DLD1 (cell line): ENCODE measurements at regions not wholly inside any gene's neighbourhood (a gene's known extent, or its start where the extent isn't known, plus 50 kb on each side); places are given as distances from the start of the nearest gene placed in this dataset.

Source experiments
- in situ Hi-C: cut with HindIII; loops from 2 replicates; pipeline ENCODE4 v1.10.0; 2017; ENCODE audit warnings: low sequenced_read_pairs

DNA sequence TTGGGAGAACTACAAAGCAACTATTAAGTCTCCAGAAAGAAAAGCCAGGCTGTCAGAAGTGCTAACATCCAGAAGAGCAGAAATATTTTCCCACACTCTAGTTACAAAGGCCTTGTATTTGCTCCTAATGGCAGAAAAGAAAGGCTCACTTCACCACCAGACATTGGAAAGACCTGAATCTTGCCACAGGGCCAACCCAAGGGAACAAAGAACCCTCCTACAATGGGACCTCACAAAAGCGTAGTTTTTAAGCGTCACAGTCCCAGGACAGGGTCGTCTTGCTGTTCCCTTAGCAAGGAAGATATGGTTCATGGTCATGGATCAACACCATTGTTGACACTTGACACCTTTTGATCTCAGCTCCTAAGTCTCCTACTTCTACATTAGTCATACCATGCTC is 119.1 kb downstream of the RPS29 start:
- in situ Hi-C loops: no loop called here

- in situ Hi-C loops: no loop called here
These were observed 121.3 kb downstream of the RPS29 start for GRCh38 chr14:49464885-49465284.

DNA sequence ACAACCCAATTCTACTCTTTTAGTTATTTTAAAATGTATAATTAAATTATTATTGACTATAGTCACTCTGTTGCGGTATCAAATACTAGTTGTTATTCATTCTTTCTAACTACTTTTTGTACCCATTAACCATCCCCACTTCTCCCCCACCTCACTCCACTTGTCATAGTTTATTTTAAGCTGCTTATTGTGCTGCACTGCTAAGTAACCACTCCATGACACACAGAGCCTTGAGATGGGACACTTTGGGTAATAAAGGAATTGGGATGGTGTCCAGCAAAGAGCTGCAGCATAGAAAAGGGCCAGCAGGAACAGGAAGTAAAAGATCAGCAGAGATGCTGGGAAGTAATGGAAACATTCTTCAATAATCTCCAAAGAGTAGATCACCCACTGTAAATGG is 123.0 kb downstream of the RPS29 start:
- in situ Hi-C loops: no loop called here

DNA sequence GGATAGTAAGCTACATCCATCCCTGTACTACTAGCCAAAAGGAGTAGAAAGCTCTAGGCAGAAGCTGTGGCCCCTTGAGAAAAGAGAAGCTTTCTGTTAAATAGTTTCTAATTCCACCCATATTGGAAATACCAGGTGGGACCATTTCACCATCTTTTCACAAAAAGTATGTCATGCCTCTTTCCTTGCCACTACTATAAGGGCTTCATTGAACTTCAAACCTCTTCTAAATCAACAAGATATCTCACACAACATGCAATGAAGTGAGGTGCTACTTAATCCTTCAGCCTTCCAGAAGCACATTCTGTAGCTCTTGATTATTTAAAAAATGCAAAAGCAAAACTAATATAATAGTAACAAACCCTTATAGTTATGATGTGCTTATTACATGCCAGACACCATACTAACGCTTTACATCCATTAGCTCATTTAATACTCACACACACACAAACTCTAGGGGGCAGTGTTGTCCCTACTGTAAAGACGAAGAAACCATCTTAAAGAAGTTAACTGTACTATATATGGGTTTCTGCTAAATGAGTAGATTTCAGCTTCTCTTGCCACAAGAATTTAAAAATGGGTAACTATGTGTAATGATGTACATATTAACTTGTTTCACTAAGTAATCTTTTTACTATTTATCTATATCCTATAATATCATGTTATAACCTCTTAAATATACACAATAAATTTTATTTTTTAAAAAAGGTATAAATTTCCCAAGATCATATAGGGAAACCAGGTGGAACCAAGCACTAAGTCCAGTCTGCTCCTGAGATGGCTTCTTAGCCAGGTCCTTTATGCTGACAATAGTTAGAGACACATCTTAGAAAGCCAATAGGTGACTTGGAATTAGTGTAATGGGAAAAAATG is 124.4 kb downstream of the RPS29 start:
- in situ Hi-C loops: no loop called here

DNA sequence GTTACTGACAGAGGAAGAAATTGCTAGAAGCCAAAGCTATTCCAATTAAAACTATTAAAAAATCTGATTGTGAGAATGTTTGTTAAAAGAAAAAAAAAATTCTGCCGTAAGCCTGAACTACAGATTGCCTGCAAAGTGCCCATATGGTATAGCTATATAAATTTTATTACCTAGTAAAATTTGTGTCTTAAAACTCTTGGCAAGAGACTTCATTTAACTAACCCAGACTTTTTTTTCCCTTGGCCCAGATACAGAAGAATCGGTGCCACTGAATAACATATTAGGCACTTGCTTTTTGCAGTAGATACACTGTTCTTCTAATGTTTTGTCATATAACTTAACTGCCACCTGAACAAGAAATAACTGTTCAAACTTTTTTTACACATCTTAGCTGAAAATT is 125.5 kb downstream of the RPS29 start:
- in situ Hi-C loops: no loop called here

GRCh38 chr14:49456589-49456988 is 129.6 kb downstream of the RPS29 start:
- in situ Hi-C loops: no loop called here

DNA sequence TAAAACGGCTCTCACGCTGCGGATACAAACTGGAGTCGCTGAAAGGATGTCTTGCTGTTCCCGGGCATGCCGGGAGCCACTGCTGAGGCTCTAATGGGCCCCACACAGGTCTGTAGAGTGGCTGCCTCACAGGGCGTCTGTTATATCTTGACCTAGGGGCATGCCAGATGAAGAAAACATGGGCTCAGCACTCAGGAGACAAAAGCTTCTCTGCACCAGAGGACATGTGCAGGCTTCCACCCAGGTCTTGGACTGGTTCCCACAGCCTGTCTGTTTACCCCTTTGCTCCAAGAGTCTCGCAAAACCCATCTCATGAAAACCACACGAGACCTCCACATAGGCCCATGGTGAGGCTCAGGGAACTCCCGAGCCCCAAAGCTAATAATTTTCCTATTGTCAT is 134.2 kb downstream of the RPS29 start:
- in situ Hi-C loops: no loop called here

DNA sequence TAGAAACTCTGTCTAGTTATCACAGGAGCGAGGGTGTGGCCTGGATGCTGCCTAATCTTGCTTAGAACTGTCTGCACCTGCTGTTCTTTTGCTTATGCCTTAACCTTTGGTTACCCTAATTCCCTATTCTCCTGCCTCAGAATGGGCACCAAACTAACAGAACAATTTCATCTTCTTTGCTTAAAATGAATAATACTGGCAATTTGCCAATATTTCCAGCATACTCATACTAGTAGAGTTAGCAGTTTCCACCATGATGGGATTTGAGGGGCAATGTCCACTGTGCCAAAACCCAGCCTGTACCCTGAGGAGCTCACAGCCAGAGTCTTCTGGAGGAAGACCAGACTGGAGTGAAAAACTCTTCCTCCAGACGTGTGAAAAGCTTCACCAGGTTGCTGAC is 136.4 kb downstream of the RPS29 start:
- in situ Hi-C loops: no loop called here

- in situ Hi-C loops: no loop called here
These were observed 138.6 kb downstream of the RPS29 start for GRCh38 chr14:49447540-49448107.

GRCh38 chr14:49446801-49447200 is 139.4 kb downstream of the RPS29 start:
- in situ Hi-C loops: no loop called here

DNA sequence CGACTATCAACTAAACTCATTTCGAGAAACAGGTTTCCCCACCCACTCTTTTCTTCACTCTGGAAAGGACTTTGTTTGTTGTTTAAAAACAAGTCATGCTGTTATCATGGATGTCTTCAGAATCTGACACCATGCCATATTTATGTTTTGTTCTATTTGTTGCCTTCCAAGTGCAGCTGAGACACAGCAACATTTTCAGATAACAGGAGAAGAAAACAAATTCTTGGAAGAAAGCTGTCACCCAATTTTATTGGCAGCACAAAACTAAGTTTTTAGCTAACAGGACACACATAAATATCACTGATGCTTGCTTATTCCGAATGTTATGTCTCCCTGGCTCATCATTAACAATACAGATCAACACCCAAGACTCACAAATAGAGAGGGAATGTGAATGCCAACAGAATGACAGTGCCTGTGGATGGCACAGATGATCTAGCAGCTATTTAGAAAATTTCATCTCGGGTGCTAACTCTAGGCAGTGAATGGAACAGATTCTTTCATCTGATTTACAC is 147.9 kb downstream of the RPS29 start:
- in situ Hi-C loops: no loop called here

DNA sequence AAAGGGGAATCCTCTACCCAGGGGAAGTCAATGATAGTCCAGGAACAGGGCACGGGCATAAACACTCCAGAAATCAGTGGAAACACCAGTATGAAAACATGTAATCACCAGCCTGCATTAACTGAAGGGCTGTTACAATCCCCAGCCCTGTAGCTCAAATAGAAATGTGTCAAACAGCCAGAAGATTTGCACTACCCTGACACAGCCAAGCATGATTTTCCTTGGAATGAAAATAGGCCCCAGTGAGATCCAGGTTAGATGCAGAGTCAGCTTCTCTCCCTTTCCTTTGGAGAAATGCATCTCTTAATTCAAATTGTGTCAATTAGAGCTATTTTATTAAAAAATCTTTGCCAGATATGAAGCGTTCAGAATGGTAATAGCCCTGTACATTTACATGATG is 158.1 kb downstream of the RPS29 start:
- in situ Hi-C loops: no loop called here

DNA sequence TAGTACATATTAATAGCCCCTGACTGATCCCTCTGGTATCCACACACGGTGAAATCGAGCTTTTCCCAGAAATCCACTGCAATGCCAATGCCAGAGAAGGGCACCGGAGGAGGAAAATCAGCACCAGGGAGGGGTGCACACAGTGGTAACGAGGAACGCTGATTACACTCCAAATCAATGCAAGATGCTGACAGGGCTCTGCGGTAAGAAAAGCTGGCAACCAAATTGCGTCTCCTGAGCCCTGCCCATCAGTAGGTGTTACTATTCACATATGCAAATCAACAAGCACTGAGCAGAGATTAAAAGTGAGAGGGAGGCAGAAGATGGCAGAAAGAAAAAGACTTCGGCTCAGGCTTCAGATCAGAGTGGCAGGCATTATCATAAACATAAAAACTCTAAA is 159.1 kb downstream of the RPS29 start:
- in situ Hi-C loops: no loop called here

GRCh38 chr14:49425921-49426320 is 160.3 kb downstream of the RPS29 start:
- in situ Hi-C loops: no loop called here

DNA sequence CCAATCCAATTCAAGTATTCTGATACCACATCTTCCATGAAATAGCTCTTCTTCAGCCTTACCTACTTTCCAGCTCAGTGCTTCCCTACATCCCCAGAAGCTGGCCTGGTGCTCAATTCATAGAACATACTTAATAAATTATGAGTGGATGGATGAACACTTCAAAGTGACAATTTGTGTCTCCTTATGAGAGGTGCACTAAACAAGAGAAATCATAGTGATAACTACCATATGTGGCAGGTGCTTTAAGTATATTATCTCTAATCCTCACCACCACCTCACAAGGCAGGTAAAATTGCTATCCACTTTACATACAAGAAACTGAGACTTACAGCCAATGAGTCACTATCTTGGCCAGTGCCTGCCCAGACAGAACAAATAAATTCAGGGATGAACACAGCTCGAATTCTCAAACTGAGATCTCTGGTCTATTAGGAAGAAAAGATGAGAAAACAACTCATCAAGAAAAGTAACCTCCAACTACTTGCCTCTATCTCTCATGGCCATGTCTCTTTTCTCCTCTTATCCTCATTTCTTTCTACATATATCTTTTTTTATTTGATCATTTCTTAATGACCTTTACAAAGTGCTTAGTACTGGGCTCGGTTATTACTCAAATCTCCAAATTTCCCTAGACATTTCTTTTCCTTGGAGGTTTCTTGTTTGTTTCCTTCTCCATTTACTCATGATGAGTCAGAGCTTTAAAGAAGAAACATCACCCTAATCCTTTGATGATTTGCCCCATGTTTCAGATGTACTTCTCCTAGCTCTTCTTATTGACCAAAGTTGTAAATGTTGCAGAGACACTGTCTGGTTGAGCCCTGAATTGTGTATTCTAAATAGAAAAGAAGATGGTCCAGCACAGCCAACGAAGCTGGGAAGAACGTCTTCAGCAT is 161.5 kb downstream of the RPS29 start:
- in situ Hi-C loops: no loop called here

GRCh38 chr14:49420201-49420600 is 166.0 kb downstream of the RPS29 start:
- in situ Hi-C loops: no loop called here

DNA sequence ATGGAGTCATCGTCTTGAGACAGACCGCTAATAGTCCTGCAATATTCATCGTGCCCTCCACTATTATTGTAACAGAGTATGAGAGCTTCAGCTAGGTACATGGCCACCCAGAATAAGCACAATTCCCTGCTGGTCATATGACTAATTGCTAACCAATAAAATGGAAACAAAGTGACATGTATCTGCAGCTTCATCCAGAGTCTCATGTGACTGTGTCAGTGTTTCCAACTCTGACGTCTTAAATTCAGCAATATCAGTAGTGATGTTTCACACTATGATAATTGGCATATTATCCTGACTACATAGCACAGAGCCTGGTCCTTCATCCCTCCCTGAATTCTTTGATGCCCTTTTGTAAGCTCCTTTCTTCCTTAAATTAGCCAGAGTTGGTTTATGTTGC is 167.4 kb downstream of the RPS29 start:
- in situ Hi-C loops: no loop called here

- in situ Hi-C loops: no loop called here
These were observed 168.4 kb downstream of the RPS29 start for GRCh38 chr14:49417790-49418189.

GRCh38 chr14:49408187-49408933 is 177.8 kb downstream of the RPS29 start:
- in situ Hi-C loops: no loop called here

DNA sequence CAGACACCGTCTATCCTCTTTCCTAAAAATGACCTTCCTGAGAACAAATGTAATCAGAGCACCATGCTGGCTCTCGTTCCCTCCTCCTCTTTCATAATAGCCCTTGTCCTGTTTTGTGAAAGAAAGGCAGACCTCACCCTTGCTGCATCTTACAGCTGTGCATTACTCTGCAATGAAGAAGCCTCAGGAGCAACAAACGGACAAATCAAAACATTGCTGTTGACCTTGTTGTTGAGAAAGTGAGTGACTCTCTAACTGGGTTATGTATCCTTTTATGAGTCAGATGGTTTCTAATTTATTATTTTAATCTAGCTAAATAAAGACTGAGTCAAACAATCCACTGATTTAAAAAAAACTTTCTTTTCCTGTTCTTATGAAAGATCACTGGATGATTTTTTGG is 180.9 kb downstream of the RPS29 start:
- in situ Hi-C loops: no loop called here

- in situ Hi-C loops: no loop called here
These were observed 184.8 kb downstream of the RPS29 start for GRCh38 chr14:49401373-49401772.
